SK-N-SH (cell line): ENCODE measurements at regions not wholly inside any gene's neighbourhood (a gene's known extent, or its start where the extent isn't known, plus 50 kb on each side); places are given as distances from the start of the nearest gene placed in this dataset.

Experiments
- EP300 ChIP-seq, 2 experiments: IDR thresholded peaks; 2 replicates each; pipeline versions ENCODE4 v1.4.0 to v1.6.1; 2012; ENCODE audit warnings: borderline replicate concordance in 1 of 2, low read depth in 1 of 2, low read length in 1 of 2
- POLR2AphosphoS5 ChIP-seq: IDR thresholded peaks from 2 replicates; pipeline ENCODE4 v1.6.1; 2012; ENCODE audit warnings: low read depth, low read length
- RFX5 ChIP-seq: IDR thresholded peaks from 2 replicates; pipeline ENCODE4 v1.6.1; 2012; ENCODE audit warnings: mild to moderate bottlenecking, improper control_type of control experiment, low read length
- SMC3 ChIP-seq: IDR thresholded peaks from 2 replicates; pipeline ENCODE4 v1.6.1; 2012; ENCODE audit warnings: low read depth, low read length, improper control_type of control experiment
- TAF1 ChIP-seq: IDR thresholded peaks from 2 replicates; pipeline ENCODE4 v1.6.1; 2012; ENCODE audit warnings: low read depth, mild to moderate bottlenecking, low read length, moderate library complexity, borderline replicate concordance
- TF ChIP-seq, protein P1 (sequence below): fragments of 200-600 bp; sonication (generic); IDR thresholded peaks from 2 replicates; pipeline ENCODE4 v1.6.1; 2017; ENCODE audit warnings: antibody characterized with exemption, mild to moderate bottlenecking, moderate library complexity
- TF ChIP-seq, protein P2 (sequence below): fragments of 150-350 bp; IDR thresholded peaks from 2 replicates; pipeline ENCODE4 v1.6.1; 2017; ENCODE audit warnings: antibody characterized with exemption, low read length, low read depth, borderline replicate concordance
- TF ChIP-seq, protein P3 (sequence below): IDR thresholded peaks from 2 replicates; pipeline ENCODE4 v1.6.1; 2012; ENCODE audit warnings: mild to moderate bottlenecking, low read depth, low read length, moderate library complexity

DNA sequence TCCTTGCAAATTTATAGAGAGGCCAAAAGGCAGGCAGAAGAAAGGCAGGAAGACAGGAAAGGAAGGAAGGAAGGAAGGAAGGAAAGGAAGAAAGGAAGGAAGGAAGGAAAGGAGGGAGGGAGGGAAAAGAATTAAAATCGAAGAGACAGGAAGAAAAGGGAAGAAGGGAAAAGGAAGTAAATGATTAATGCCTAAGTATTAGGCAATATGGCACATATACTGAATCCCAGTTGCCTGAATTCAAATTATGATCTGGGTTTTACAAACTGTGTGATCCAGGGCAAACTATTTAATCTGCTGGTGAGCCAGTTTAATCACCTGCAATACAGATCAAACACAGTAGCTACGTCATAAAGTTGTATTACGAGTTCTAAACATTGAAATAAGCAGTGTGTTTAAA lies 983.6 kb downstream of the FLRT2 start:
- TF ChIP-seq, protein P1, sequence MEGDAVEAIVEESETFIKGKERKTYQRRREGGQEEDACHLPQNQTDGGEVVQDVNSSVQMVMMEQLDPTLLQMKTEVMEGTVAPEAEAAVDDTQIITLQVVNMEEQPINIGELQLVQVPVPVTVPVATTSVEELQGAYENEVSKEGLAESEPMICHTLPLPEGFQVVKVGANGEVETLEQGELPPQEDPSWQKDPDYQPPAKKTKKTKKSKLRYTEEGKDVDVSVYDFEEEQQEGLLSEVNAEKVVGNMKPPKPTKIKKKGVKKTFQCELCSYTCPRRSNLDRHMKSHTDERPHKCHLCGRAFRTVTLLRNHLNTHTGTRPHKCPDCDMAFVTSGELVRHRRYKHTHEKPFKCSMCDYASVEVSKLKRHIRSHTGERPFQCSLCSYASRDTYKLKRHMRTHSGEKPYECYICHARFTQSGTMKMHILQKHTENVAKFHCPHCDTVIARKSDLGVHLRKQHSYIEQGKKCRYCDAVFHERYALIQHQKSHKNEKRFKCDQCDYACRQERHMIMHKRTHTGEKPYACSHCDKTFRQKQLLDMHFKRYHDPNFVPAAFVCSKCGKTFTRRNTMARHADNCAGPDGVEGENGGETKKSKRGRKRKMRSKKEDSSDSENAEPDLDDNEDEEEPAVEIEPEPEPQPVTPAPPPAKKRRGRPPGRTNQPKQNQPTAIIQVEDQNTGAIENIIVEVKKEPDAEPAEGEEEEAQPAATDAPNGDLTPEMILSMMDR, result no peak
- TF ChIP-seq EP300 (IDR thresholded peaks at IDR 0.05; ENCODE audit: borderline replicate concordance in 1 of 2, low read depth in 1 of 2, low read length in 1 of 2) (no peak), POLR2AphosphoS5 (no peak), SMC3 (no peak), TAF1 (no peak), RFX5 (no peak)
- TF ChIP-seq, protein P2, sequence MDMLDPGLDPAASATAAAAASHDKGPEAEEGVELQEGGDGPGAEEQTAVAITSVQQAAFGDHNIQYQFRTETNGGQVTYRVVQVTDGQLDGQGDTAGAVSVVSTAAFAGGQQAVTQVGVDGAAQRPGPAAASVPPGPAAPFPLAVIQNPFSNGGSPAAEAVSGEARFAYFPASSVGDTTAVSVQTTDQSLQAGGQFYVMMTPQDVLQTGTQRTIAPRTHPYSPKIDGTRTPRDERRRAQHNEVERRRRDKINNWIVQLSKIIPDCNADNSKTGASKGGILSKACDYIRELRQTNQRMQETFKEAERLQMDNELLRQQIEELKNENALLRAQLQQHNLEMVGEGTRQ, result no peak
- TF ChIP-seq, protein P3, sequence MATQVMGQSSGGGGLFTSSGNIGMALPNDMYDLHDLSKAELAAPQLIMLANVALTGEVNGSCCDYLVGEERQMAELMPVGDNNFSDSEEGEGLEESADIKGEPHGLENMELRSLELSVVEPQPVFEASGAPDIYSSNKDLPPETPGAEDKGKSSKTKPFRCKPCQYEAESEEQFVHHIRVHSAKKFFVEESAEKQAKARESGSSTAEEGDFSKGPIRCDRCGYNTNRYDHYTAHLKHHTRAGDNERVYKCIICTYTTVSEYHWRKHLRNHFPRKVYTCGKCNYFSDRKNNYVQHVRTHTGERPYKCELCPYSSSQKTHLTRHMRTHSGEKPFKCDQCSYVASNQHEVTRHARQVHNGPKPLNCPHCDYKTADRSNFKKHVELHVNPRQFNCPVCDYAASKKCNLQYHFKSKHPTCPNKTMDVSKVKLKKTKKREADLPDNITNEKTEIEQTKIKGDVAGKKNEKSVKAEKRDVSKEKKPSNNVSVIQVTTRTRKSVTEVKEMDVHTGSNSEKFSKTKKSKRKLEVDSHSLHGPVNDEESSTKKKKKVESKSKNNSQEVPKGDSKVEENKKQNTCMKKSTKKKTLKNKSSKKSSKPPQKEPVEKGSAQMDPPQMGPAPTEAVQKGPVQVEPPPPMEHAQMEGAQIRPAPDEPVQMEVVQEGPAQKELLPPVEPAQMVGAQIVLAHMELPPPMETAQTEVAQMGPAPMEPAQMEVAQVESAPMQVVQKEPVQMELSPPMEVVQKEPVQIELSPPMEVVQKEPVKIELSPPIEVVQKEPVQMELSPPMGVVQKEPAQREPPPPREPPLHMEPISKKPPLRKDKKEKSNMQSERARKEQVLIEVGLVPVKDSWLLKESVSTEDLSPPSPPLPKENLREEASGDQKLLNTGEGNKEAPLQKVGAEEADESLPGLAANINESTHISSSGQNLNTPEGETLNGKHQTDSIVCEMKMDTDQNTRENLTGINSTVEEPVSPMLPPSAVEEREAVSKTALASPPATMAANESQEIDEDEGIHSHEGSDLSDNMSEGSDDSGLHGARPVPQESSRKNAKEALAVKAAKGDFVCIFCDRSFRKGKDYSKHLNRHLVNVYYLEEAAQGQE, result no peak
